Activated CD4-positive, alpha-beta T cell treated with anti-CD3 and anti-CD28 coated beads for 4 hours (primary cell): ENCODE measurements at regions not wholly inside any gene's neighbourhood (a gene's known extent, or its start where the extent isn't known, plus 50 kb on each side); places are given as distances from the start of the nearest gene placed in this dataset.
"Not testable (repeated sequence)": the region's sequence is repeated elsewhere in the genome, so short reads cannot be mapped to it uniquely, and the experiment has no call there.

ENCODE experiments used
- DNase-seq, 2 donors: peaks; one replicate each; pipeline ENCODE4 v3.0.0-alpha.2; 2020

DNA sequence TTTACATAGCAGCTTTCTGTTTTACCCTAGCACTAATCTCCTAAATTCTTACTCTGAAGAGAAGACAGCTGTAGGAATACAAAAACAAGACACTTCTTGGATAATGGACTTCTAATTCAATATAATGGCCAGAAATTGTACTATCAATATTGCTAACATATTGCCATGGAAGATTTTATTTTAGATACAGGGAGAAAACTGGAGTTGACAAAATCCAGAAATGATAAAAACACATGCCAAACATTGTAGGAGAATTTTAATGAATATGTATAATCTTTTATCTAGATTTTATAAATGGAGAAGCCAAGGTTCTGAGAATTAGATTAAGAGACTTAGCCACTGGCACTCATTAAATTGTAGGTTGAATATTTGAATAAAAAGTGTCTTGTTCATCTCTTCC, 1838.8 kb upstream of the LRRTM1 start:
- no peak for DNase-seq

GRCh38 chr2:82139979-82140611, 1835.5 kb upstream of the LRRTM1 start:
- DNase-seq, result no peak

- DNase-seq, result no peak
Measured at GRCh38 chr2:82137441-82137840, 1832.9 kb upstream of the LRRTM1 start.

- no peak for DNase-seq
Measured at GRCh38 chr2:82128051-82128450, 1823.5 kb upstream of the LRRTM1 start.

DNA sequence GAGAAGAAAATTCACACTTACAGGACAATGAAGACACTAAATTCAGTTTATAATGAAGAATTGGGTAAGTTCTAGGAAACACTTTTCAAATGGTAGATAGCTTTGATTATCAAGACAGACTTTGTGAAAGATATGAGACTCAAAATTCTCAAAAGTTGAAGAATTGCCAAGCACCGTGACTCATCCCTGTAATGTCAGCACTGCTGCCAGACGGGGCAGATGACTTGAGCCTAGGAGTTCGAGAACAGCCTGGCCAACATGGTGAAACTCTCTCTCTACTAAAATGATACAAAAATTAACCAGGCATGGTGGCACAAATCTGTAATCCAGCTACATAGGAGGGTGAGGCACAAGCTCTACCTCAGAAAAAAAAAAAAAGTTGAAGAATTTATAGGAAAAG, 1820.1 kb upstream of the LRRTM1 start:
- DNase-seq, result no peak

GRCh38 chr2:82120654-82121053, 1816.1 kb upstream of the LRRTM1 start:
- DNase-seq, result no peak

DNA sequence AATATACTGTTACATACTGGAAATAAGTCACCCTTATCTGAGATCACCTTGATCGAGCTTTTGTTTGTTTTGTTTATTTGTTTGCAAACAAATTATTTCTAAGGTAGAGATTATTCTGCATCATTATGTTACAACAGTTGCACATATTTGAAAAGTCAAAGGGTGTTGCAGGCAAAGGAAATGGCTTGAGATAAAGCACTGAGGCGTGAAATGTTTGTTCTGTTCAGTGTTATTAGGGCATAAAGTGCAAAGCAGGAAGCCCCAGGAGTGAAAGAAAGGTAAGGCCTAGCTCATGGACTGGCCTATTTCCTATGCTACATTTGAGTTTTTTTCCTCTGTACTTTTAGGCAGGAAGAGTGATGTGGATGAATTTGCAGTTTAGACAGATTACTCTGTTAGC, 1815.6 kb upstream of the LRRTM1 start:
- no peak for DNase-seq

- no peak for DNase-seq
Measured at GRCh38 chr2:82109418-82109817, 1804.9 kb upstream of the LRRTM1 start.

DNA sequence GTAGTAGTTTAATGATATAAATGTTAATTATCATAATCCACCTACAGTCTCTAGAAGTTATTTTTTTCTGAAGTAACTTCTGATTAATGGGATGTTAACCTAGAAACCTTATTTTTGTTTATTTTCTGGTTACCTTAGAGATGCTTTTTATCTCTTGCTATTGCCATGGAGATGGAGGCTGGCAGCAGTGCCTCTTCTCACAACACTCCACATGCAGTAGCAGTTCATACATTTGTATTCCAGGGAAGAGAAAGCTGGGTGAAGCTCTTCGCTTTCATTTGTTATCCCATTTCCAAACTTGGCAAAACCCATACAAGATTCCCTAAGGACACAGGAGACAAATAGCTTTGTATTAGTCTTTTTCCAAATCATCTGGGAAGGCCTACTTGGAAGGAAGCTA, 1794.1 kb upstream of the LRRTM1 start:
- no peak for DNase-seq

GRCh38 chr2:82089518-82089917, 1785.0 kb upstream of the LRRTM1 start:
- DNase-seq, result no peak

DNA sequence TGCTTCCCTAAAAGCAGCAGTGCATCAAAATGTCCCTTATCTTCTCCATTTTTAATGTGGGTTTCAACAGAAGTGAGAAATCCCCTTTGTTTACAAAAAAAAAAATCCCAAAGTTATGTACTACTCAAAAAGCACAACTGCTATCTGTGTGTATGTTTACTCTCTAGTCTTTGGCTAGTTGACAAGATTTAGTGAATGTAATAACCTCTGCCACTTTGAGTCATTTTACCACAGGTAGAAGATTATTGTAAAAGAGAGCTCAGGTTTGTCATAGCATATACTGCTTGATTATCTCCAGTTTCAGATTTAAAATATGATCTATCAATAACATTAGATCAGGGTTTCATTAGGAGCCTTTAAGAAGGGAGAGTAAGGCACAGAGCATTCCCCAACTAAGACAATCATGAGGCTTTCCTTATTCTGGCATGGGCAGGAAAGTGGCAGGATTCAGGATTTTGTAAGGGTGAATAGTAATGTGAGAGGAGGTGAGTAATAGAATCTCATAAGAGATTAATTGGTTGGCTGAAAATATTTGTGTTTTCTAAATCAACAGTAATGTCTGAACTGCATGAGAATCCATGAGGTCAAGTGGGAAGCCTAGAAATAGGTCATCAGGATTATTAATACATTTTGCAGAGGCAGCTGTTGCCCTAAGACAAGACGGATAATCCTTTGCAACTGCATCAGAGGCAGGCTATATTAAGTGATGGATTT, 1780.3 kb upstream of the LRRTM1 start:
- DNase-seq, result no peak

DNA sequence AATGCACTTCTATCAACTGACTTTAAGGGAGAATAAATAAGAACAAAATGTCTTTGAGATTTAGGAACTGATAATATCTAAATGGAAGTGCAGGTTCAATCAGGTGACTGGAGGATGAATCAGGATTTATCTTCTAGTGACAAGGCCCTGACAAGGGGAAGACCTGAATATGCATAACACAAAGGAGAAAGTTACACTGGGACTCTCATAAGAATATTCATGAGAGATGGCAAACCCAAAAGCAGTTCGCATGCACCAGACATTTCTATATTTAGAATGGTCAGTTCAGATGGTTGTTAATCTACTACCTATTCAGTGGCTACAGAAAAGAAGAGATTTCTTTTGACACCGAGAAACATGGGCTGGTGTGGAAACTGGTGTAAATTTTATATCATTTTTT, 1771.3 kb upstream of the LRRTM1 start:
- no peak for DNase-seq

DNA sequence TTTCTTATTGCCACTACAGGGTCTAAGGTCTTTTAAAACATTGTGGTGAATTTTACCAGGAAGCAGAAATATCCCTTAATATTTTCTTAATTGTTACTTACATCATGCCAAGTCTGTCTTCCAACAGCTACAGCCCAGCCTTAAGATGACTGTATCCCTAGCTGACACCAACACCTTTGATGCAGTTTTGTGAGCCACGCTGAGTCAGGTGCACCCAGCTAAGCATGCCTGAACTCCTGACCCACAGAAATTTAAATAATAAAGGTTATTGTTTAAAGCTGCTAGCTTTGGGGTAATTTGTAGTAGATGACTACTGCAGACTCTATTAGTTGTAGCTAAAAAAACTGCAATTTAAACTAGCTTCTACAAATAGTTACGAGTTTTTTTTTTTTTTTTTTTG, 1757.9 kb upstream of the LRRTM1 start:
- DNase-seq, result no peak

DNA sequence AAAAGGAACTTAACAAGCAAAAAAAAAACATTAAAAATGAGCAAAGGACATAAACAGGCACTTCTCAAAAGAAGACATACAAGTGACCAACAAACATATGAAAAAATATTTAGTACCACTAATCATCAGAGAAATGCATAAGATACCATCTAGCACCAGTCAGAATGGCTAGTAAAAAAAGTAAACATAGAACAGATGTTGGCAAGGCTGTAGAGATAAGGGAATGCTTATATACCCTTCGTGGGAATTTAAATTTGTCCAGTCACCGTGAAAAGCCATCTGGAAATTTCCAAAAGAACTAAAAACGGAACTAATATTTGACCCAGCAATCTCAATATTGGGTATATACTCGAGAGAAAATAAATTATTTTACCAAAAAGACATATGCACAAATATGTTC, 1751.3 kb upstream of the LRRTM1 start:
- DNase-seq, result no peak

- no peak for DNase-seq
Measured at GRCh38 chr2:82043867-82044266, 1739.3 kb upstream of the LRRTM1 start.

DNA sequence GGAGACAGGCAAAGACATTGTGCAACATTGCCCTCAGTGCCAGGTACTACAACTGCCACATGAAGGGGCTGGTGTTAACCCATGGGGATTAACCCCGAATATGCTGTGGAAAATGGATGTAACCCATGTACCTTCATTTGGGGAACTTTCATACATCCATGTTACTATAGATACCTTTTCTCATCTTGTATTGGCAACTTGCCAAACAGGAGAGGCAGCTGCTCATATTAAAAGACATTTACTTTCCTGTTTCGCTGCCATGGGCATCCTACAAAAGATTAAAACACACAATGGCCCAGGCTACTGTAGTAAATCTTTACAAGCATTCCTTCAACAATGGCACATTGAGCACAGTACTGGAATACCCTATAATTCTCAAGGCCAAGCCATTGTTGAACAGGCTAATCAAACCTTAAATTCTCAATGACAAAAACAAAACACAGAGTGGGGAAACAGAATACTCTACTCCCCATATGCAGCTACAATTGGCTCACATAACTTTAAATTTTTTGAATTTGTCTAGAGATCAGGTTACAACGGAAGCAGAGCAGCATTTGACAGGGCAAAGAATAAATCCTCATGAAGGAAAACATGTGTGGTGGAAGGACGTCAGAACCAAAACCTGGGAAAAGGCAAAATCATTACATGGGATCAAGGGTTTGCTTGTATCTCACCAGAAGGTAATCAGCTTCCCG, 1723.5 kb upstream of the LRRTM1 start:
- no peak for DNase-seq

GRCh38 chr2:82023710-82024109, 1719.2 kb upstream of the LRRTM1 start:
- DNase-seq, result no peak

GRCh38 chr2:82013641-82014040, 1709.1 kb upstream of the LRRTM1 start:
- no peak for DNase-seq

DNA sequence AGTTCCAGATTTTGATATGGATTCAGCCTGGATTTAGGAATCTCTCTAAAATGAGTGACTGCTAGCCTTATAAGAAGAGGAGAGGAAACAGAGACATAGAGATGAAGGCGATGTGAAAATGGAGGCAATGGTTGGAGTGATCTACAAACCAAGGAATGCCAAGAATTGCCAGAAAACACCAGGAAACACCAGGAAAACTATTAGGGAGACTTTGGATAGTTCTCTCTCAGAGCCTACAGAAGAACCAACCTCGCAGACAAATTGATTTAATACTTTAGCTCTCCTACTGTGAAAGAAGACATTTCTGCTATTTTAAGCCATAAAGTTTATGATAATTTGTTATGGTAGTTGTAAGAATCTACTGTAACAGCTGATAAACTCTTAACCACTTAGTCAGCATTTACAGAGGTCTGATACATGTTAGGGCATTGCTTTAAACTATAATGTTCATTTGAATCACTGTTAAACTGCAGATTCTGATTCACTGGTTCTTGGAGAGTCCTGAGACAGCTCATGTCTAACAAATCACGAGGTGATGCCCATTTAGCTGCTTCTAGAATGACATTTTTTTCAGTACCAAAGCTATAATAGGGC, 1702.6 kb upstream of the LRRTM1 start:
- DNase-seq, result no peak

- DNase-seq, result not testable (repeated sequence)
Measured at GRCh38 chr2:82005889-82006288, 1701.3 kb upstream of the LRRTM1 start.

GRCh38 chr2:82001614-82002013, 1697.1 kb upstream of the LRRTM1 start:
- no peak for DNase-seq

DNA sequence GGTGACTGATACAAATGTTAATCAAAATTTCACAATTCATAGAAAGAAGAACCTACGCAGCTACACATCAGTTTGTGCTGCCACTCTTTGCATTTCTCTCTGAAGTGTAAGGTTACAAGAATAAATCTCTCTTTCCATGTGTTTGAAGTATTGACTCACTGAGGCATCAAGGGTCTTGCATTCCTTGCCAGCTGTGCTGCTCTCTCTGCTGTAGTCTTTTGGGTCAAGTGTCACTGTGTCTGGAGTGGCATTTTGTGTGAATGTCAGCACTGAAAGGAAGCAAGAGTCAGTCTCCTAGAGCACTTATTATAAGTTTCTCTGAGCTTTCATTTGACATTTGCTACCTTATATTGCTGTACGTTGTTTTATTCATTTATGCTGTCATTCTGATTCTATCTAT, 1696.1 kb upstream of the LRRTM1 start:
- DNase-seq, result no peak

DNA sequence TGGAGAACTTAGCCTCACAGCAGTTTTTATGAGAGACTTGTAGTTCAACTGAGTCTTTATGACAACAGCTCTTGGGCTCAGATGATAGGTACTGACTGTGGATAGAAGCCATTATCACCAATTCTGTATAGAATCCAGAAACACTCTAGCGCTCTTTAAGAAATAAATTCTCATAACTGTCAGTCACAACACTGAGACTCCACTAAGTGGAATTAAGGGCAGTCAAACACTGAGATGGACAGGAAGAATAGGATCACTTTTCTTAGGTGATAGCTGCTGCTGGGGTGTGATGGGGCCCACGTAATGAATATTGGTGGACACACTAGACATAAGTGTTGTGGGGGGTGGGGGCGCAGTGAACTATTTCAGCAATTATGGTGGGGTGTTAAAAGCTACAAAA, 1691.8 kb upstream of the LRRTM1 start:
- DNase-seq, result no peak

DNA sequence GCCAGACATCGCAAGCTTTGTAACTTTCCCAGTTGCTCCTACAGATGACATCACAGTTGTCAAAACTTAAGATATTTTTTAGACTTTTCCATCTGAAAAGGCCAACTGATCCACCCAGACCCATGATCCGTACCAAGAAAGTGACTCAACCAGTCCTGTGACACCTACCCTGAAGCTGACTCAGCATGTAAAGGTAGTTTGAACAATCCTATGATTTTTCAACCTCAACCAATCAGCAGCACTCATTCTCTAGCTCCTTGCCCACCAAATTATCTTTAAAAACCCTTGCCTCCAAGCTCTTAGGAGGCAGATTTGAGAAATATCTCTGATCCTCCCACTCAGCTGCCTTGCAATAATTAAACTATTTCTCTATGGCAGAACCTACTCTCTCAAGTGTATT, 1686.7 kb upstream of the LRRTM1 start:
- DNase-seq, result no peak
